ENCODE measurements at regions not wholly inside any gene's neighbourhood (a gene's known extent, or its start where the extent isn't known, plus 50 kb on each side); places are given as distances from the start of the nearest gene placed in this dataset.
"Not testable (repeated sequence)": the region's sequence is repeated elsewhere in the genome, so short reads cannot be mapped to it uniquely, and the experiment has no call there.

GRCh38 chr7:25595996-25596395 is 367.7 kb upstream of the NPVF start:
- Histone ChIP-seq H3K9ac (ENCODE audit: low read length) (no peak overlapping the region), H3K27ac (ENCODE audit: low read depth, low read length) (no peak overlapping the region), H3K27me3 (ENCODE audit: control insufficient read depth, insufficient read depth, low read length) (no peaks in the 10 kb centered on the region), H3K36me3 (ENCODE audit: control insufficient read depth, insufficient read depth, low read length) (no peaks in the 10 kb centered on the region), H3K4me3 (ENCODE audit: low read length) (no peak overlapping the region), H3K4me1 (ENCODE audit: control insufficient read depth, insufficient read depth, low read length) (no peaks in the 10 kb centered on the region)

GRCh38 chr7:25596443-25596842 is 368.2 kb upstream of the NPVF start:
- no peaks in the 10 kb centered on the region for H3K4me1 ChIP-seq (ENCODE audit: control insufficient read depth, insufficient read depth, low read length)
- H3K4me3 ChIP-seq (ENCODE audit: low read length): no peak overlapping the region
- H3K27ac ChIP-seq (ENCODE audit: low read depth, low read length): no peak overlapping the region
- H3K27me3 ChIP-seq (ENCODE audit: control insufficient read depth, insufficient read depth, low read length): no peaks in the 10 kb centered on the region
- H3K9ac ChIP-seq (ENCODE audit: low read length): no peak overlapping the region
- H3K36me3 ChIP-seq (ENCODE audit: control insufficient read depth, insufficient read depth, low read length): no peaks in the 10 kb centered on the region

DNA sequence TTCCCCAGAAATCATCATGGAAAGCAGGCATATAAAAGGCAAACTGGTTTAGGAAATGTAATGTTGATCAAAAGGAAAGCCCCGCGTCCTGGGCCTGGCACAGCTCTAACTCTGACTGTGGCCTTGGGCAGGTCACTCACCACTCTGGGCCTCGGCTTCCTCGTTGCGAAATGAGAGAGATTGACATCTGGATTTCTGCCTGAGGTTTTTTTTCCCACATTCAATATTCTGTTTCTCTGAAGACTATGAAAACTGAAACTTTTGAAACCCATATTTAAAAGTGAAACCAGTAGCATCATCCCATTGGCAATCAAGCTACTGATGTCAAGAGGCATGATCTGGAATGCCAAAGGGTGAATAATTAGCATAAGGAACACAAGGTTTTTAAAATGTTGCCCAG is 369.7 kb upstream of the NPVF start:
- H3K36me3 ChIP-seq (ENCODE audit: control insufficient read depth, insufficient read depth, low read length): no peaks in the 10 kb centered on the region
- H3K4me1 ChIP-seq (ENCODE audit: control insufficient read depth, insufficient read depth, low read length): no peaks in the 10 kb centered on the region
- no peak overlapping the region for H3K9ac ChIP-seq (ENCODE audit: low read length)
- no peak overlapping the region for H3K27ac ChIP-seq (ENCODE audit: low read depth, low read length)
- H3K4me3 ChIP-seq (ENCODE audit: low read length): no peak overlapping the region
- no peaks in the 10 kb centered on the region for H3K27me3 ChIP-seq (ENCODE audit: control insufficient read depth, insufficient read depth, low read length)

DNA sequence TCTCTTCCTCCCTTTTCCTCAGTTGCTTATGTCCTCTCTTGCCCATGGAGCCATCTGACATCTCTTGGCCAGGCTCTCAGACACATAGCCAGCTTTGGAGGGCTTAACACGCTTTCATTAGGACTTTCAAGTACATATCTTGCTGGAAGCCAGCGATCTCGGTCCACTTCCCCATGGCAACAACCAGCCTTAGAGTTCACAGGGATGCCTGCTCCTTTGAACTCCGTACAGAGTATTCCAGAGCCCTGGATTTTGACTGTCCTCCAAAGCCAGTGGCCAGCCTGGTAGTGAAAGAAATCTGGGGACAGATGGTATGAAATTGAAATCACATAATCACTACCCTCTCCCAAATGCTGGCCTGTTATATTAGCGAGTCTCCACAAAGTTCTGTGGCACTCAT is 370.5 kb upstream of the NPVF start:
- H3K27me3 ChIP-seq (ENCODE audit: control insufficient read depth, insufficient read depth, low read length): no peaks in the 10 kb centered on the region
- H3K36me3 ChIP-seq (ENCODE audit: control insufficient read depth, insufficient read depth, low read length): no peaks in the 10 kb centered on the region
- no peaks in the 10 kb centered on the region for H3K4me1 ChIP-seq (ENCODE audit: control insufficient read depth, insufficient read depth, low read length)
- H3K4me3 ChIP-seq (ENCODE audit: low read length): no peak overlapping the region
- H3K27ac ChIP-seq (ENCODE audit: low read depth, low read length): no peak overlapping the region
- no peak overlapping the region for H3K9ac ChIP-seq (ENCODE audit: low read length)

- H3K36me3 ChIP-seq (ENCODE audit: control insufficient read depth, insufficient read depth, low read length): no peaks in the 10 kb centered on the region
- no peaks in the 10 kb centered on the region for H3K27me3 ChIP-seq (ENCODE audit: control insufficient read depth, insufficient read depth, low read length)
- no peak overlapping the region for H3K27ac ChIP-seq (ENCODE audit: low read depth, low read length)
- H3K4me3 ChIP-seq (ENCODE audit: low read length): no peak overlapping the region
- no peak overlapping the region for H3K9ac ChIP-seq (ENCODE audit: low read length)
- H3K4me1 ChIP-seq (ENCODE audit: control insufficient read depth, insufficient read depth, low read length): no peaks in the 10 kb centered on the region
Observed at GRCh38 chr7:25600262-25600920, 372.1 kb upstream of the NPVF start.

GRCh38 chr7:25602730-25603426 is 374.6 kb upstream of the NPVF start:
- H3K4me3 ChIP-seq (ENCODE audit: low read length); H3K4me1 ChIP-seq (ENCODE audit: control insufficient read depth, insufficient read depth, low read length); H3K27me3 ChIP-seq (ENCODE audit: control insufficient read depth, insufficient read depth, low read length); H3K27ac ChIP-seq (ENCODE audit: low read depth, low read length); H3K9ac ChIP-seq (ENCODE audit: low read length); H3K36me3 ChIP-seq (ENCODE audit: control insufficient read depth, insufficient read depth, low read length): not testable (repeated sequence)

GRCh38 chr7:25603427-25603740 is 375.1 kb upstream of the NPVF start:
- not testable (repeated sequence) for H3K4me3 ChIP-seq (ENCODE audit: low read length); H3K27ac ChIP-seq (ENCODE audit: low read depth, low read length); H3K4me1 ChIP-seq (ENCODE audit: control insufficient read depth, insufficient read depth, low read length); H3K36me3 ChIP-seq (ENCODE audit: control insufficient read depth, insufficient read depth, low read length); H3K9ac ChIP-seq (ENCODE audit: low read length); H3K27me3 ChIP-seq (ENCODE audit: control insufficient read depth, insufficient read depth, low read length)

GRCh38 chr7:25611196-25611595 is 382.9 kb upstream of the NPVF start:
- no peaks in the 10 kb centered on the region for H3K4me1 ChIP-seq (ENCODE audit: control insufficient read depth, insufficient read depth, low read length)

GRCh38 chr7:25613912-25614311 is 385.6 kb upstream of the NPVF start:
- H3K27ac ChIP-seq (ENCODE audit: low read depth, low read length): no peak overlapping the region
- H3K4me1 ChIP-seq (ENCODE audit: control insufficient read depth, insufficient read depth, low read length): no peaks in the 10 kb centered on the region
- no peak overlapping the region for H3K4me3 ChIP-seq (ENCODE audit: low read length)
- no peaks in the 10 kb centered on the region for H3K36me3 ChIP-seq (ENCODE audit: control insufficient read depth, insufficient read depth, low read length)
- no peaks in the 10 kb centered on the region for H3K27me3 ChIP-seq (ENCODE audit: control insufficient read depth, insufficient read depth, low read length)
- no peak overlapping the region for H3K9ac ChIP-seq (ENCODE audit: low read length)

More at GRCh38 chr7:25611196-25611595, 382.9 kb upstream of the NPVF start:
- no peaks in the 10 kb centered on the region for H3K27me3 ChIP-seq (ENCODE audit: control insufficient read depth, insufficient read depth, low read length)
- no peak overlapping the region for H3K9ac ChIP-seq (ENCODE audit: low read length)
- H3K27ac ChIP-seq (ENCODE audit: low read depth, low read length): no peak overlapping the region
- no peak overlapping the region for H3K4me3 ChIP-seq (ENCODE audit: low read length)
- H3K36me3 ChIP-seq (ENCODE audit: control insufficient read depth, insufficient read depth, low read length): no peaks in the 10 kb centered on the region

GRCh38 chr7:25614415-25614814 is 386.1 kb upstream of the NPVF start:
- Histone ChIP-seq H3K27ac (ENCODE audit: low read depth, low read length) (no peak overlapping the region), H3K36me3 (ENCODE audit: control insufficient read depth, insufficient read depth, low read length) (no peaks in the 10 kb centered on the region), H3K27me3 (ENCODE audit: control insufficient read depth, insufficient read depth, low read length) (no peaks in the 10 kb centered on the region)

GRCh38 chr7:25615003-25615402 is 386.7 kb upstream of the NPVF start:
- Histone ChIP-seq H3K4me1 (ENCODE audit: control insufficient read depth, insufficient read depth, low read length) (no peaks in the 10 kb centered on the region), H3K36me3 (ENCODE audit: control insufficient read depth, insufficient read depth, low read length) (no peaks in the 10 kb centered on the region), H3K4me3 (ENCODE audit: low read length) (no peak overlapping the region), H3K9ac (ENCODE audit: low read length) (no peak overlapping the region), H3K27me3 (ENCODE audit: control insufficient read depth, insufficient read depth, low read length) (no peaks in the 10 kb centered on the region), H3K27ac (ENCODE audit: low read depth, low read length) (no peak overlapping the region)

More at GRCh38 chr7:25614415-25614814, 386.1 kb upstream of the NPVF start:
- Histone ChIP-seq H3K4me3 (ENCODE audit: low read length) (no peak overlapping the region), H3K4me1 (ENCODE audit: control insufficient read depth, insufficient read depth, low read length) (no peaks in the 10 kb centered on the region), H3K9ac (ENCODE audit: low read length) (no peak overlapping the region)

DNA sequence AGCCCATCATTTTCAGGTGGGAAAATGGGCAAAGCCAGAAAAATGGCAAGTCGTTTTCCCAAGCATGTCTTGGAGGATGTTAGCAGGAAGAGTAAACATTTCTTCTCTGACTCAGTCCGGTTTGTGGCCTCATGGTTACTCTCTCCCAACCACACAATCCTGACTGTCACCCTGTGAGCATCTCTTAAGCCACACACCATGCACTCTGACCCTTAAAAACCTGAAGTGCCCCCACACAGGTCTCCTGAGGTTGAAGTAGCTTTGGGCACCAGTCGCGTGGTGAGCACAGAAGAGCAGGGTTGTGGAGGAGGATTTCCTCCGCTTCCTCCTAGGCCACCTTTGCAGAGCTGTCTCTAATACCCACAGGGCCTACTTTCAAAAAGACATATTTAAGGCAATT is 387.3 kb upstream of the NPVF start:
- H3K4me1 ChIP-seq (ENCODE audit: control insufficient read depth, insufficient read depth, low read length): no peaks in the 10 kb centered on the region
- H3K27me3 ChIP-seq (ENCODE audit: control insufficient read depth, insufficient read depth, low read length): no peaks in the 10 kb centered on the region
- no peaks in the 10 kb centered on the region for H3K36me3 ChIP-seq (ENCODE audit: control insufficient read depth, insufficient read depth, low read length)
- no peak overlapping the region for H3K4me3 ChIP-seq (ENCODE audit: low read length)
- no peak overlapping the region for H3K27ac ChIP-seq (ENCODE audit: low read depth, low read length)
- H3K9ac ChIP-seq (ENCODE audit: low read length): no peak overlapping the region

DNA sequence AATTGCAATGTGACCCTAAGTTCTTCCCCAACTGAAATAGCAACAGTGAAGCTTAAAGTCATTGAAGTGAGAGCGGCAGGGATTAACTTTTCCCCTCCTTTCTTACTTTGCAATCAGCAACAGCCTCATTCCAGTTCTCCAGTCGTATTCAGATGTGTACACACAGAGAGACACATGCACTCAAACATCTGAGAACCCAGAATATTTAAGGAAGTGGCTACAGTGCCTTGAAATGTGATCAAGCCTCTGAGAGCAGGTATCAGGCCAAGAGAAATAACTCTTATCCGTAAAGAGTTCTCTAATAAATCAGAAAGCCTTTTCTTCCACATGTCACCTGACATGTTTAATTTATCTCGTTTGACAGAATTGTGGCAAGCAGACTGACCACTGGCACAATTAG is 388.9 kb upstream of the NPVF start:
- Histone ChIP-seq H3K27ac (ENCODE audit: low read depth, low read length) (no peak overlapping the region), H3K27me3 (ENCODE audit: control insufficient read depth, insufficient read depth, low read length) (no peaks in the 10 kb centered on the region), H3K4me1 (ENCODE audit: control insufficient read depth, insufficient read depth, low read length) (no peaks in the 10 kb centered on the region), H3K9ac (ENCODE audit: low read length) (no peak overlapping the region), H3K4me3 (ENCODE audit: low read length) (no peak overlapping the region), H3K36me3 (ENCODE audit: control insufficient read depth, insufficient read depth, low read length) (no peaks in the 10 kb centered on the region)

All from rectal smooth muscle tissue (tissue), 1 donor.